ENCODE measurements at regions not wholly inside any gene's neighbourhood (a gene's known extent, or its start where the extent isn't known, plus 50 kb on each side); places are given as distances from the start of the nearest gene placed in this dataset.
A peak's percentile ranks its signal among the peaks of the same experiment; 100 is the strongest.

DNA sequence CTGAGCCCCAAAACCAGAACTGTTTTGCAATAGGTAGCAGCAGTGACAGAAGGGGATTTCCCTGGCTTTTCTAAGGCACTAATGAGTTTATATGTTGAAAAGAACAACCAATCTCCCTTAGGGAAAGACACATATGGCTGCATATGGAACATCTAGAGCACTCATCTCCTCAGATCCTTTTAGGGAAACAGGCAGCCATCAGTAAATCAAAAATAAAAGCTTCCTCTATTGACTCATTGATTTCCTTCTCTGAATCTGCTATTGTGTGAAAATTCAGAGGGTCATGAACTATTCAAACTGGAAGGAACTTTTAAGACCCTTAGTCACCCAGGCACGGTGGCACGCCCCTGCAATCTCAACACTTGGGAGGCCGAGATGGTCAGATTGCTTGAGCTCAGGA is 110.9 kb upstream of the NANOS1 start:
- intact Hi-C loops (cut with DNase I) = no loop called here

DNA sequence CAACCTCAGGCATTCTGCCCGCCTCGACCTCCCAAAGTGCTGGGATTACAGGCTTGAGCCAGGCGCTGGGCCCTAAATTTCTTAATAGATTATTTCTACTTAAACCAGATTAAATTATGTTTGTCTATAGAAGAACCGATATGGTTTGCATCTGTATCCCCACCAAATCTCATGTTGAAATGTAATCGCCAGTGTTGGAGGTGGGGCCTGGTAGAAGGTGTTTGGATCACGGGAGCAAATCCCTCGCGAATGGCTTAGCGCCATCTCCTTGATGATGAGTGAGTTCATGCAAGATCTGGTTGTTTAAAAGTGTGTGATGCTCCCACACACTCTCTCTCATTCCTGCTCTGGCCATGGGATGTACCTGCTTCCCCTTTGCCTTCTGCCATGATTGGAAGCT is 109.3 kb upstream of the NANOS1 start:
- intact Hi-C loops (cut with DNase I) = no loop called here
- Histone ChIP-seq H3K4me1 (peaks cover 0 to 10% of the 10 kb centered on the region in 2 donors), H3K36me3 (no peaks in the 10 kb centered on the region), H3K27ac (no peak overlapping the region), H3K4me3 (replicated peaks in 1 of 3) (no peak overlapping the region), H3K27me3 (no peaks in the 10 kb centered on the region), H3K9me3 (no peaks in the 10 kb centered on the region)
- WGBS, 2 donors = 96 to 98% methylated on average over 9 of the region's 9 CpGs
- no peak for DNase-seq
- no peak for TF ChIP-seq POLR2A (IDR thresholded peaks at IDR 0.05)
- TF ChIP-seq, protein P1, sequence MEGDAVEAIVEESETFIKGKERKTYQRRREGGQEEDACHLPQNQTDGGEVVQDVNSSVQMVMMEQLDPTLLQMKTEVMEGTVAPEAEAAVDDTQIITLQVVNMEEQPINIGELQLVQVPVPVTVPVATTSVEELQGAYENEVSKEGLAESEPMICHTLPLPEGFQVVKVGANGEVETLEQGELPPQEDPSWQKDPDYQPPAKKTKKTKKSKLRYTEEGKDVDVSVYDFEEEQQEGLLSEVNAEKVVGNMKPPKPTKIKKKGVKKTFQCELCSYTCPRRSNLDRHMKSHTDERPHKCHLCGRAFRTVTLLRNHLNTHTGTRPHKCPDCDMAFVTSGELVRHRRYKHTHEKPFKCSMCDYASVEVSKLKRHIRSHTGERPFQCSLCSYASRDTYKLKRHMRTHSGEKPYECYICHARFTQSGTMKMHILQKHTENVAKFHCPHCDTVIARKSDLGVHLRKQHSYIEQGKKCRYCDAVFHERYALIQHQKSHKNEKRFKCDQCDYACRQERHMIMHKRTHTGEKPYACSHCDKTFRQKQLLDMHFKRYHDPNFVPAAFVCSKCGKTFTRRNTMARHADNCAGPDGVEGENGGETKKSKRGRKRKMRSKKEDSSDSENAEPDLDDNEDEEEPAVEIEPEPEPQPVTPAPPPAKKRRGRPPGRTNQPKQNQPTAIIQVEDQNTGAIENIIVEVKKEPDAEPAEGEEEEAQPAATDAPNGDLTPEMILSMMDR (IDR thresholded peaks at IDR 0.05) = no peak

More for the DNA sequence above, 110.9 kb upstream of the NANOS1 start:
- no peak overlapping the region for H3K27ac ChIP-seq
- H3K4me3 ChIP-seq (replicated peaks in 1 of 3) = no peak overlapping the region
- no peaks in the 10 kb centered on the region for H3K27me3 ChIP-seq
- DNase-seq = no peak
- no peaks in the 10 kb centered on the region for H3K9me3 ChIP-seq
- 59 to 77% methylated on average over 3 of the region's 3 CpGs for WGBS, 2 donors
- no peaks in the 10 kb centered on the region for H3K36me3 ChIP-seq
- TF ChIP-seq POLR2A (IDR thresholded peaks at IDR 0.05) = no peak
- TF ChIP-seq, protein P1 (IDR thresholded peaks at IDR 0.05) = no peak
- peaks cover 0 to 10% of the 10 kb centered on the region in 2 donors for H3K4me1 ChIP-seq

GRCh38 chr10:118922226-118922625 is 107.3 kb upstream of the NANOS1 start:
- Histone ChIP-seq H3K9me3 (no peaks in the 10 kb centered on the region), H3K4me1 (peaks cover 0 to 10% of the 10 kb centered on the region in 2 donors), H3K36me3 (no peaks in the 10 kb centered on the region), H3K27me3 (no peaks in the 10 kb centered on the region), H3K4me3 (replicated peaks in 1 of 3) (no peak overlapping the region), H3K27ac (no peak overlapping the region)
- WGBS, 2 donors = 18 to 28% methylated on average over 1 of the region's 1 CpG
- intact Hi-C loops (cut with DNase I) = no loop called here
- DNase-seq = peak; percentile 66 to 82
- TF ChIP-seq, protein P1 (IDR thresholded peaks at IDR 0.05) = no peak
- TF ChIP-seq POLR2A (IDR thresholded peaks at IDR 0.05) = no peak

DNA sequence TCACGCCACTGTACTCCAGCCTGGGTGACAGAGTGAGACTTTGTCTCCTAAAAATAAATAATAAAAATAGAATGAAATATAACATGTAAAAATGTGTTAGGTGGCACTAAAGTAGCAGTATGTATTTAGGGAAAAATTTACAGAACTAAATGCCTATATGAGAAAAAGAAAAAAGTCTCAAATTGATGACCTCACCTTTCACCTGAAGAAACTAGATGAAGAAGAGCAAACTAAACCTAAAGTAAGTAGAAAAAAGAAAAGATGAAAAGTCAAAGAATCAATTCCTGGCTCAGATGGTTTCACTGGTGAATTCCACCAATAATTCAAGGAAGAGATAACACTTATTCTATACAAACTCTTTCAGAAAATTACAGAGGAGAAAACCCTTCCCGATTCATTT is 106.5 kb upstream of the NANOS1 start:
- TF ChIP-seq, protein P1 (IDR thresholded peaks at IDR 0.05) = no peak
- TF ChIP-seq POLR2A (IDR thresholded peaks at IDR 0.05) = no peak
- intact Hi-C loops (cut with DNase I) = no loop called here
- WGBS, 2 donors = 94 to 98% methylated on average over 2 of the region's 2 CpGs

GRCh38 chr10:118924493-118924892 is 105.0 kb upstream of the NANOS1 start:
- Histone ChIP-seq H3K4me3 (replicated peaks in 1 of 3) (no peak overlapping the region), H3K27ac (no peak overlapping the region), H3K9me3 (no peaks in the 10 kb centered on the region), H3K27me3 (no peaks in the 10 kb centered on the region), H3K4me1 (peaks cover 0 to 10% of the 10 kb centered on the region in 2 donors), H3K36me3 (no peaks in the 10 kb centered on the region)
- intact Hi-C loops (cut with DNase I) = no loop called here
- no peak for TF ChIP-seq POLR2A (IDR thresholded peaks at IDR 0.05)
- TF ChIP-seq, protein P1 (IDR thresholded peaks at IDR 0.05) = no peak
- DNase-seq = no peak
- 71 to 91% methylated on average over 3 of the region's 3 CpGs for WGBS, 2 donors

More for the DNA sequence above, 106.5 kb upstream of the NANOS1 start:
- Histone ChIP-seq H3K36me3 (no peaks in the 10 kb centered on the region), H3K27me3 (no peaks in the 10 kb centered on the region), H3K4me1 (peaks cover 0 to 10% of the 10 kb centered on the region in 2 donors), H3K9me3 (no peaks in the 10 kb centered on the region), H3K4me3 (replicated peaks in 1 of 3) (no peak overlapping the region), H3K27ac (no peak overlapping the region)
- no peak for DNase-seq

All from thyroid gland (tissue), 4 donors.